HG03025 (cell line): ENCODE measurements at regions not wholly inside any gene's neighbourhood (a gene's known extent, or its start where the extent isn't known, plus 50 kb on each side); places are given as distances from the start of the nearest gene placed in this dataset.
"Not testable (repeated sequence)": the region's sequence is repeated elsewhere in the genome, so short reads cannot be mapped to it uniquely, and the experiment has no call there.

Experiments
- ATAC-seq: cut with Tn5 transposase; IDR thresholded peaks from one replicate; pipeline ENCODE4 v1.9.1; 2021; ENCODE audit warnings: mild to moderate bottlenecking, moderate library complexity; ENCODE audit not compliant: unreplicated experiment, low FRiP score

DNA sequence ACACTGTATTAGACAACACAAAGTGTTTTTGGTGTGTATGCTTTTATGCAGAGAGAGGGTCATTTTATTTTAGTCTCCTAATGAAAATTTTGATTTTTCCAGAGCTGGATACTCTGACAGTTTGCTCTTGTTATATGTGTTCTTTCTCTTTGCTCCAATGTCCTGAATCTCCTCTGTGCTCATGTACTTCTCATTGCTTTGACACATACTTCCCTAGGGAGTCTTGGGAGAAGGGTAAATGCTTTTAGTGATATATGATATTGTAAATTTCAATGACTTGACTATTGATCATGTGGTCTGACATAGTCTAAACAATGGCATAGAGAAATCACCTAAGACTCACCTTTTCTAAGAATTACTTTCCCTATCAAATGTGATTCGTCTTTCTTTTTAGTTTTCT lies 972.6 kb upstream of the EDIL3 start:
- no peak for ATAC-seq

DNA sequence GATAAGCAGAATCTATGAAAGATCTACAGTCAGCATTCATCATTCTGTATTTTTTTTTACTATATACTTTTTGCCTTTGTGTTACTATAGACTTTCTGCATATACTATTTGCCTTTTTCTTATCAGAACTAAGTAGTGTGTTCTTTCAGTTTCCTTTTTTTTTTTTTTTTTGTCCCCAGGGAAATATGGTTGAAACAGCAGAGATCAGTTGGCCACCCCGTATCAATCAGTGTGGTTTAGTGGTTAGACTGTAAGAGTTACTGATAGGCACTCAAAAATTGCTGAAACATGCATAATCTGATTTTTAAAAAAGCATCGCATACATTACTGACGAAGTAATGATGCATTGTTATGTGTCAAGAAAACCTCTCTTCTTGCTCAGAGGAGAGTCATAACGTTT lies 990.8 kb upstream of the EDIL3 start:
- ATAC-seq = no peak

DNA sequence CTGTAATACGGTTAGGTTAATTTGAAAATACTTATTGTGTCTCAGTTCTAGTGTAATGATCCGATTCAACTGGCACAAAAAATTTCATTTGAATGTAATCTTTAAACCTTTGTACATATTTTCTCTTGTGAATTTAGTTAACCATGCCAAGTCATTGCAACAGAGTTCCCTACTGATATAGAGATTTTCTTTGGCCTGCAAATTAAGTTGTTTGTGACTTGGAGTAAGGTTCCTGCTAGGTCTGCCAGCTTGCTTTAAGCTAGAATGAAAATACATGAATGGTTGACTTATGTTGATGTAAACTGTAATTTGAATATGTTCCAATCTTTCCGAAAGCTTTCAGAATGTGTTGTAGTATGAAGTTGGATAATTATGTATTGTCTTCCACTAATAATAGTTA lies 1004.1 kb upstream of the EDIL3 start:
- no peak for ATAC-seq

DNA sequence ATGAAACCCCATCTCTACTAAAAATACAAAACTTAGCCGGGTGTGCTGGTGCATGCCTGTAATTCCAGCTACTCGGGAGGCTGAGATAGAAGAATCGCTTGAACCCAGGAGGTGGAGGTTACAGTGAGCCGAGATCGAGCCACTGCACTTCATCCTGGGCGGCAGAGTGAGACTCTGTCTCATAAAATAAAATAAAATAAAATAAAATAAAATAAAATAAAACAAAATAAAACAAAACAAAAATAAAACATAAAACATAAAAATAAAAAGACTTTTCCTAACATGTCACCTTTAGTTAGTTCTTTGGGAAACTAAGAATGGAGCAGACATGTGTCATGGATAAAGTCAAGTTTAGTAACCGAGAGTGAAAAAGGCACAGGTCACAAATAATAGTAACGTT lies 1007.6 kb upstream of the EDIL3 start:
- ATAC-seq = not testable (repeated sequence)

DNA sequence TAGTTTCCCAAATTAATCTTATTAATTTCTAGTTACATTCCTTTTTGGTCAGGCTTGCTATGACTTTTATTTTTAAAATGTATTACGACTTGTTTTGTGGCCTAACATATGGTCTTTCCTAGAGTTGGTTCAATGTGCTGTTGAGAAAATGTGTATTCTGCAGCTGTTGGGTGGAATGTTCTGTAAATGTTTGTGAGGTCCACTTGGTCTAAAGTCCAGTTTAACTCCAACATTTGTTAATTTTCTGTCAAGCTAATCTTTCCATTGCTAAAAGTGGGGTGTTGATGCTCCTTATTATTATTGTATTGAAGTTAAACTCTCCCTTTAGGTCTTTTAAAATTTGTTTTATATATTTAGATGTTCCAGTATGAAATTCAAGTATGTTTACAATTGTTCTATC lies 1010.8 kb upstream of the EDIL3 start:
- ATAC-seq = no peak

DNA sequence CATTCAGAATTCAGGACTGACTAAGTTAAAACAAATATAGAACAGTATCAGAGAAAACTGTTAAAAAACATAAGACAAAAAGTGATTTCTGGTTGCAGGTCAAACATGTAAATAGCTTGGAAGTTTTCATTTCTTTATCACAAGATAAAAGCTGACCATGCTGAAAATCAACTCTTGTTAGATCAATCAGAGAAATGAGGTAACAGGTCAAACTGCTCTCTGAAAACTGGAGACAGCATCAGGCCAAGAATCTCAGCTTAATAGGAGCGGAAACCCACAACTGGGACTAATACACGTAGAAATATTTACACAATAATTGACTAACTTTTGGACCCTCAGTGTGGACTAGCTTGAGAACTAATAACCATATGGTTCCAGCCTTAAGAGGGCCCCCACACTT lies 1012.8 kb upstream of the EDIL3 start:
- no peak for ATAC-seq

DNA sequence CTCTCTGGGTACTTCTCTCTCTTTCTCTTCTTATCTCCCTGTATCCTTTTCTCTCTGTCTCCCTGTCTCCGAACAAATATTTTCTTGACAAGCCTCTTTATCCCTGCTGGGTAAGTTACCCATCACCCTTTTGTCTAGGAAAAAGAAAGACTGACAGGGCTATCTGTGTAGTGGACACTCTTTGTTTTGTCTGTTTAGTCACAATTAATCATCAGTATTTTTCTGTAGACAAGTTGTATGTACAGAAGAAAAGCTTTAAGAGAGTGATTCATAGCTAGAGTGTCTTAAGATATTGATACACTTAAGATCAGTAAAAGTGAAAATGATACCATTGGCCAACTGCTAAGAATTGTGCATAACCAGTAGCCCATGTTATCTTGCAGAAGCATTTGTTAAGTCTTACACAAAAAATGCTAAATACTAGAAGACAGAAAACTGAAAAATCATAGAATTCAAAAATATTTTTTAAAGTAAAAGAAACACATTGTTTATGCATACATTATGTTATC lies 1043.8 kb upstream of the EDIL3 start:
- no peak for ATAC-seq

DNA sequence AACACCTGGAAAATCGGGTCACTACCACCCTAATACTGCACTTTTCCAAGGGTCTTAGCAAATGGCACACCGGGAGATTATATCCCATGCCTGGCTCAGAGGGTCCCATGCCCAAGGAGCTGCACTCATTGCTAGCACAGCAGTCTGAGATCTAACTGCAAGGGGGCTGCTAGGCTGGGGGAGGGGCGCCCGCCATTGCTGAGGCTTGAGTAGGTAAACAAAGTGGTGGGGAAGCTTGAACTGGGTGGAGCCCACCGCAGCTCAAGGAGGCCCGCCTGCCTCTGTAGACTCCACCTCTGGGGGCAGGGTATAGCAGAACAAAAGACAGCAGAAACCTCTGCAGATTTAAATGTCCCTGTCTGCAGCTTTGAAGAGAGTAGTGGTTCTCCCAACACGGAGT lies 1047.0 kb upstream of the EDIL3 start:
- not testable (repeated sequence) for ATAC-seq

DNA sequence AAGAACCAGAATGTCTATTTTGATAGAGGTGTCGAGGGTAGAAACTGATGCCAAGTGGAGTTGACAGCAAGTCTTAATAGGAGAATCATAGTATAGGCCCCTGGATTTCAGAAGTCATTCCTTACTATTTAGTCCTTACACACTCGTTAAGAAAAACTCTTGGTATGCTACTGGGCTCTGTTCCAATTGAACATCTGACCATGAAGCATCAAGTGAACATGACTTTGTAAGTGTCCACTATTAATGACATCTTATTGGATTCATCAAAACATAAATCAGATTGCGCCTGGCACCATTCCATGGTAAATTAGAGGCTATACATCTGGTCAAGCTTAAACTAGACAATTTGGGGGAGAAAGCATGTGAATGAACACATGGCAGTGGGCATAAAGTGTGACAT lies 1056.5 kb upstream of the EDIL3 start:
- ATAC-seq = no peak

DNA sequence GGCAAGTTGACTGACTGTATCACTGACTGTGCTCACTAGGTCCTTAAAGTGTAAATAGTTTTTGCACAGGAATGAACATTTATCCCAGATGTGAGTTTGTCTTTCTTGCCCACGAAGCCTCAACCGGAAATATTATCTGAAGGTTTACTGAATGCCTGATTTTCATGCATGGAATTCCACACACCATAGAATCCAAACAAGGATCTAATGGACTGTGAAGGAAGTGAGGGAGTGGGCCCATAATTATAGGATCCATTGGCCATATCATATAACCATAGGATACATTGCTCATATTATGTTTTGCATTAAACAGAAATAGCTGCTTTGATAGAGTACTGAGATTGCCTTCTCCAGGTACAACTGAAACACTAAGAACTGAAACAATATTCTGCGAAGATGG lies 1057.2 kb upstream of the EDIL3 start:
- no peak for ATAC-seq

DNA sequence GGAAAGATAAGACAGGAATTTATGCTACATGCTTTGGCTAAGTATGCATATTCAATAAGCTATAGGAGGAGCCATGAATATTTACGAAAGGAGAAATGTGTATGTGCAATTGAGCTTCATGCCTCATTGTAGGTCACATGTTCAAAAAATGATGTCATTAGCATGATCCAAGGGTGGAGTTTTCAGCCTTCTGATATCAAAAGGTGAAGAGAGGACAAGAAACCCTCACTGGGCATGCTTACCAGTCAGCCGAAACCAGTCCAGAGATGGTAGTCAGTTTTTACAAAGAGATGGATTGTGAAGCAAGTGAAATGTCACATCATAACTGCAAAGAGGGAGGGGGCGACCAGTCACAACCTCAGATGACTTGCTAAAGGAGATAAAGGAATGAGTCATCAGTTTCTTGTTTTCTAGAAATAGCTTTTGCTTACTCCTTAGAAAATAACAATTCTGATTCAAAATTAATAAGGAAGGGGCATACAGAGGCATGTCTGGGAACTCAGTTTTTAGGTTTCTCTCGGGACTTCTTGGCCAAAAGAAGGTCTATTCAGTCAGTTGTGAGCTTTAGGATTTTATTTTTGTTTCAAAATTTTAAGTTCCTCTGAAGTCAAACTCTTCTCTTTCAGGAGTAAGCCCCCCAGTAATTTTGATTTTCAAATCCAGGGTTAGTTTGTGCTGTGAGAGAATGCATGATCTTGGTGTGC lies 1067.8 kb upstream of the EDIL3 start:
- no peak for ATAC-seq

DNA sequence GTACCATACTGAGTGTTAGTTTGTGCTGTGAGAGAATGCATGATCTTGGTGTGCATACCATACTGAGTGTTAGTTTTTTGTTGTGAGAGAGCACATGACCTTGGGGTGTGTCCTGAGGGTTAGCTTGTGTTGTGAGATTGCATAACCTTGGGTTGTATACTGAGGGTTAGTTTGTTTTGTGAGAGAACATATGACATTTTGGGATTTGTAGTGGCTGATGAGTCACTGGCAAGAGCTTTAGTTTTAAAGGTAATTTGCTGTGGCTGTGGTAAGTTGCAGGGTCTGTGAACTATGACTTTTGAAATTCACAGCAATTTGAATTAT lies 1068.3 kb upstream of the EDIL3 start:
- no peak for ATAC-seq

DNA sequence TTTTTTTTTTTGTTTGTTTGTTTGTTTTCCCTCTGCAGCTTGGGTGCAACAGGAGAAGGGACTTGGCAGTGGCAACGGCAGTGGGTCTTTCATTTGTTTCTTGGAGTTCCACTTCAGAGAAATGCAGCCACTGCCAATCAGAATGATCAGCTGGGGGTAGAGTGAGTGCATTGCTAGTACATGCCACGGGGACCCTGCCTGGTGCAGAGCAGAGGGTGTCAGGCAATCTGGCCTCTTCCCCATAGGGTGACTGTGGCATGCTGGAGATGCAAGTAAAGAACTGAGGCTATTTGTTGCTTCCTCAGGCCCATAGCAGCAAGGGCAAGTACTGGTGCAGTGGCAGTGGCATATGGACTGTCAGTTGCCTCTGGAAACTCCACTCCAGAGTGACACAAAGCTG lies 1073.6 kb upstream of the EDIL3 start:
- ATAC-seq = no peak

DNA sequence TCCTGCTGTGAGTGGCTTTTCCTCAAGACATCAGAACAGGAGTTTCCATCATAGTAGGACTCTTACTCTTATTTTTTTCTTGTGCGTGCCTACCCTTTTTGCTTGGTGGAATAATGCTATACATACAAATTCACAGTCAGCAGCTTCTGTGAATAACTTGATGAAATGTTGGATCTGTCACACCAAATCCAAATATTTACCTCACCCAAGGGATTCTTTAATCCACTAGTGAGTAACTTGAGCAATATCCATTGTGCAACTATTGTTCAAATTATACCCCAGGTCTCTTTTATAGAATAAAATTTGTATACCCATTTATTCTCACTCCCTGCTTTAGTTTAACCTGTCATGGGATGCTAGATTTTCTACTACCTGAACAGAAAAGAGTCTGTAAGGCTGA lies 1078.3 kb upstream of the EDIL3 start:
- no peak for ATAC-seq

DNA sequence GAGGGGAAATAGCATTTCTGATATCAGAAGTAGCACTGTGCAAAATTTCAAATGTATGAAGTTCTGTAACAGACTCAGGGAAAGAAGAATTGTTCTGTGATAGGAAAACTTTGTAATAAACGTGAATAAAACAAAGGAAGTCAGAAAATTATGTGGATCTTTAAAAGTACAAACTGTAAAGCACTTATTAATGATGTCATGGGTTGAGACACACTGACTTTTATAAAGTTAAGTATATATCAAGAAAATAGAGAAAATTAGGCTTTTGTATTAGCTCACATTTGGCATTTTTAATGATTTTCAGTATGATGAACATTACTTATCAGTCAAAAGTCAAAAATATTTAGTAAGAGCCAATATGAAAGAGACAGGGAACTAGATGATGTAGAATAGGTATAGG lies 1081.7 kb upstream of the EDIL3 start:
- no peak for ATAC-seq

DNA sequence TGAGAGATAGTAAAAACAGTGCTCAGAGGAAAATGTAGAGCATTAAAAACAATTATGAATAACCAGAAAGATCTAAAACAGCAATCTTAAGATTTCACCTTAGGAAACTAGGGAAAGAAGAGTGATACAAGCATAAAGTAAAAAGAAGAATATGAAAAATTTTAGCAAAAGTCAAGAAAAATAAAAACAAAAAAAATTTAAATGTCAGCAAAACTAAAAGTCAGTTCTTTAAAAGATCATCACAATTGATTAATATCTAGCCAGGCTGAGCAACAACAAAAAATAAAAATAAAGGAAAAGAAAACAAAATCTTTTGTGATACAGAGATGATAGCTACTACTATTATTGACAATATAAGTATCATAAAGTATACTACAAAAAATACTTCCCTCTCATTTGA lies 1088.1 kb upstream of the EDIL3 start:
- ATAC-seq = no peak

DNA sequence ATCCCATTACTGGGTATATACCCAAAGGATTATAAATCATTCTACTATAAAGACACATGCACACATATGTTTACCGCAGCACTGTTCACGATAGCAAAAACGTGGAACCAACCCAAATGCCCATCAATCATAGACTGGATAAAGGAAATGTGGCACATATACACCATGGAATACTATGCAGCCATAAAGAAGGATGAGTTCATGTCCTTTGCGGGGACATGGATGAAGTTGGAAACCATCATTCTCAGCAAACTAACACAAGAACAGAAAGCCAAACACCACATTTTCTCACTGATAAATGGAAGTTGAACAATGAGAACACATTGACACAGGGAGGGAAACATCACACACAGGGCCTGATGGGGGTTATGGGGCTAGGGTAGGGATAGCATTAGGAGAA lies 1090.5 kb upstream of the EDIL3 start:
- ATAC-seq = not testable (repeated sequence)

DNA sequence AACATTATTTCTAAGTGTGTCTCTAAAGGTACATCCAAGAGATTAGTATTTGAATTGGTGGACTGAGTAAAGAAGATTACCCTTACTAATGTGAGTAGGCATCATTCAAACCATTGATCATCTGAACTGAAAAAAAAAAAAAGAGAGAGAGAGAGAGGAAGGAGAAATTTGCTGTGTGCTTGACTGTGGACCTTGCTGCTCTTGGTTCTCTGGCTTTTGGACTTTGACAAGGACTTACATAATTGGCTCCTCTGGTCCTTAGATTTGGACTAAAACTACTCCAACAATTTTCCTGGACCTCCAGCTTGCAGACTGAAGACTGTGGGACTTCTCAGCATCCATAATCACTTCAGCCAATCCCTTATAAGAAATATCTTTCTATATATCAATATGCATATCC lies 1091.9 kb upstream of the EDIL3 start:
- no peak for ATAC-seq

DNA sequence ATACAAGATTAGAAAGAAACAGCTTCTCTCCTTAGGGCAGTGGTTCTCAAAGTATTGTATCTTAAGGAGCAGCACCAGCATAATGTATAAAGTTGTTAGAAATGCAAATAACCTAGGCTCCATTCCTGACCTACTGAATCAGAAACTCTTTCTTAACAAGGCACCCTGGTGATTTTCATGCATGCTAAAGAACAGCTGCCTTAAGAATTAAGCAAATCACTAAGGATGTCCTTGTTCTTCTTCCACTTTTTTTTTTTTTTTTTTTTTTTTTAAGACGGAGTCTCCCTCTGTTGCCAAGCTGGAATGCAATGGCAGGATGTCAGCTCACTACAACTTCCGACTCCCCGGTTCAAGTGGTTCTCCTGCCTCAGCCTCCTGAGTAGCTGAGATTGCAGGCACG lies 1095.2 kb upstream of the EDIL3 start:
- no peak for ATAC-seq

DNA sequence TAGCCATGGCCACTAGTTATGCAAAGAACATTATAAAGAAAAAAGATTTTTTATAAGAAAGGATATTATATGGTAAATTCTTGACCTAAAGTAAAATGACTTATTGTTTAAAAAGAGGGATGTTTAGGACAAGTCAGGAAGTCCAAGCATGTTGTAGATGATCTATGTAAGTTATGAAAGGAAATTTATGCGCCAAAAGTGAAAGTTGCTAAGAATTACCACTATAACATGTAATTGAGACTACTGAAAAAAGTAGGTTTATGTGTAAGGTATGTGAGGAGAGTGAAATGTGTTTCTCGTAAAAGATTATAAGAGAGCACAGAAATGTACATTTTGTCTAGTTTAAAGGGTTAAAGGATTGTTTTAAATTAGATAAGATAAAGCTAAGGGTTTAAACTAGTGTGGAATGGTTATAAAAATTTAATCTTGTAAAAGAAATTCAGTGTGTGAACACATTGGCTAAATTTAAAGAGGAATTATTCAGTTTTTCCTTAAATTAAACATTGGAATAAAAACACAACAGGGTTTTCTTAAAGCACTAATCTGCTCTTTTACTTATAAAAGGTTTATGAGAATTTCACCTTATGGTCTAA lies 1100.4 kb upstream of the EDIL3 start:
- no peak for ATAC-seq

DNA sequence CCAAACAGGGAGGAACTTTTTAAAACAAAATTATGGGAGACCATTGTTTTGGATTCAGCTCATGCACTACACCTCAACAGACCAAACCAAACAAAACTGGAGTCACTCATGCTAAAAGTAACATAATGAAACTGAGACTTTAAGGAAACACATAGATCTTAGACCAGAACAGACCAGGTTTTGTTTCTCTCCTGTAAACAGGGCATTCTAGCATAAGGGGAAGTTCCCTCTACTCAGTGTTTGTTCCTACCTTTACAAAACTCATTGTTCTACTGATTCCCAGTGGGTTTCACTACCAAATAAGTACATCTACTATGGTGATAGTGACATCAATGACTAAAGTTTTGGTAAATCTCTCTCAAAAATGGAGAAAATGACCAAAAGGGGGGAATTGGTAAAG lies 1103.6 kb upstream of the EDIL3 start:
- ATAC-seq = no peak

DNA sequence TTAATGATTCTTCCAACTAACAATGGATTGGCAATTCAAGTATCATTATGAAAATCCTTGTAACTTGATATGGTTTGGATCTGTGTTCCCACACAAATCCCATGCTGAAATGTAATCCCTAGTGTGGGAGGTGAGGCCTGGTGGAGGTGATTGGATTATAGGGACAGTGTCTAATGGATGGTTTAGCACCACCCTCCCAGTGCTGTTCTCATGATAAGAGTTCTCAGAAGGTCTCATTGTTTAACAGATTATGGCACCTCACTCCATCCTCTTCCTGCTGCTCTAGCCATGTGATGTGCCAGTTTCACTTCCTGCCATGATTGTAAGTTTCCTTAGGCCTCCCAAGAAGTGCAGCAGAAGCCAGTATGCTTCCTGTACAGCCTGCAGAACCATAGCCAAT lies 1116.2 kb upstream of the EDIL3 start:
- ATAC-seq = no peak

DNA sequence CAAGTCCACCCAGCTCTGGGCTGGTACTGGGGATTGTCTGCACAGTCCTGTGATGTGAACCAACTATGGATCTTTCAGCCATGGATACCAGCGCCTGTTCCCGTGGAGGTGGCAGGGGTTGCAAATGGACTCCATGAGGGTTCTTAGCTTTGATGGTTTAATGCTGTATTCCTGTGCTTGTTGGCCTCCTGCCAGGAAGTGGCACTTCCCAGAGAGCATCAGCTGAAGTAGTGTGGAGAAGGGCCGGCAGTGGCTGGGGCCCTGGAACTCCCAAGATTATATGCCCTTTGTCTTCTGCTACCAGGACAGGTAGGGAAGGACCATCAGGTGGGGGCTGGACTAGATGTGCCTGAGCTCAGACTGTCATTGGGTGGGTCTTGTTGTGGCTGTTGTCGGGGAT lies 1104.8 kb upstream of the COX7C start:
- no peak for ATAC-seq
